D721Med (cell line): ENCODE measurements at regions not wholly inside any gene's neighbourhood (a gene's known extent, or its start where the extent isn't known, plus 50 kb on each side); places are given as distances from the start of the nearest gene placed in this dataset.

Experiments used
- DNase-seq: peaks from one replicate; pipeline ENCODE4 v3.0.0; 2011; ENCODE audit warnings: low spot score; ENCODE audit not compliant: insufficient read length
- FAIRE-seq: peaks from 2 replicates; lab custom pipeline; 2011; peaks lifted over from hg19 to GRCh38; lab: Jason Lieb, UNC
- TF ChIP-seq, protein P1 (sequence below): IDR thresholded peaks from 2 replicates; pipeline ENCODE4 v1.5.1; 2012; ENCODE audit warnings: mild to moderate bottlenecking, control low read depth; ENCODE audit not compliant: insufficient read depth; ENCODE audit errors: missing control alignments

- DNase-seq = no peak
- TF ChIP-seq, protein P1, sequence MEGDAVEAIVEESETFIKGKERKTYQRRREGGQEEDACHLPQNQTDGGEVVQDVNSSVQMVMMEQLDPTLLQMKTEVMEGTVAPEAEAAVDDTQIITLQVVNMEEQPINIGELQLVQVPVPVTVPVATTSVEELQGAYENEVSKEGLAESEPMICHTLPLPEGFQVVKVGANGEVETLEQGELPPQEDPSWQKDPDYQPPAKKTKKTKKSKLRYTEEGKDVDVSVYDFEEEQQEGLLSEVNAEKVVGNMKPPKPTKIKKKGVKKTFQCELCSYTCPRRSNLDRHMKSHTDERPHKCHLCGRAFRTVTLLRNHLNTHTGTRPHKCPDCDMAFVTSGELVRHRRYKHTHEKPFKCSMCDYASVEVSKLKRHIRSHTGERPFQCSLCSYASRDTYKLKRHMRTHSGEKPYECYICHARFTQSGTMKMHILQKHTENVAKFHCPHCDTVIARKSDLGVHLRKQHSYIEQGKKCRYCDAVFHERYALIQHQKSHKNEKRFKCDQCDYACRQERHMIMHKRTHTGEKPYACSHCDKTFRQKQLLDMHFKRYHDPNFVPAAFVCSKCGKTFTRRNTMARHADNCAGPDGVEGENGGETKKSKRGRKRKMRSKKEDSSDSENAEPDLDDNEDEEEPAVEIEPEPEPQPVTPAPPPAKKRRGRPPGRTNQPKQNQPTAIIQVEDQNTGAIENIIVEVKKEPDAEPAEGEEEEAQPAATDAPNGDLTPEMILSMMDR = no peak
- FAIRE-seq = no peak
Measured at GRCh38 chr1:60937720-60938119, 144.6 kb upstream of the NFIA start.

DNA sequence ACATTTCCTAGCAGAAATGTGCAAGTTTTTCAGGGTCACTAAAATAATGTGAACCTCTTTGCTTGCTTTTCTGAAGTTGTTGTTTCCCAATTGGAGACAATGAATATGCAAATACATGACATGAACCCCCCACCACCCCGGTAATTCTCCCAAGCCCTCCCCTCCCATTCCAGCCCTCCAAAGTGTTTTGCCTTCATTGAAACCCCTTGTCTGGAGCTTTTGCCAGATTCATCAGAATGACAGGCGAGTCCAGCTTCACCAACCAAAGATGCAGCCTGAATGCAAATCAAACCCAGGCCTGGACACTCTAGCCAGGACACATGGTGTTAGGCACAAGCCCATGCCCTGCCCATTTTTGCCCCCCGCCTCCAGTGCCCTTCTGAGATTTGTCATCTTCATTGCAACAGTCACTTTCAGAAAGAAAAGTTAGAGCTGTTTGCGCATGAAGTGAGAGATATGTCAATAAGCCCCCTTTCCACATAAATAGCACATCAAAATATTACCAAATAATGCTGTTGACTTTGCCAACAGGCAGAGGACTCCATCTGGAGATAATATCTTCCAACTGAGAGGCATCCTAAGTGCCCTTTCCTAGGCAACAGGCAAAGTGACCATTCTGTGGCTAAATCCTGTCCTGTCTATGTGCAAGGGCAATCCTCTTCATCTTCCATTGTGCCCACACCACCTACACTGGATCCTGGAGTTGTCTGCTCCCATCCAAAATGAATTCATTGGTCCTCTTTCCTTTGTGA is 145.6 kb upstream of the NFIA start:
- TF ChIP-seq, protein P1 = no peak
- no peak for DNase-seq
- FAIRE-seq = no peak

- DNase-seq (no peak), FAIRE-seq (no peak)
- TF ChIP-seq, protein P1 = no peak
Measured at GRCh38 chr1:60936163-60936562, 146.2 kb upstream of the NFIA start.

GRCh38 chr1:60935599-60936110 is 146.7 kb upstream of the NFIA start:
- no peak for DNase-seq
- no peak for FAIRE-seq
- TF ChIP-seq, protein P1 = no peak

GRCh38 chr1:60930130-60930529 is 152.2 kb upstream of the NFIA start:
- FAIRE-seq = no peak
- TF ChIP-seq, protein P1 = no peak
- no peak for DNase-seq

GRCh38 chr1:60924964-60925798 is 157.2 kb upstream of the NFIA start:
- no peak for DNase-seq
- FAIRE-seq = no peak

More at GRCh38 chr1:60924964-60925798, 157.2 kb upstream of the NFIA start:
- TF ChIP-seq, protein P1 = no peak
